Mucosa of gallbladder (tissue), 1 donor: ENCODE measurements at regions not wholly inside any gene's neighbourhood (a gene's known extent, or its start where the extent isn't known, plus 50 kb on each side); places are given as distances from the start of the nearest gene placed in this dataset.
"Not testable (repeated sequence)": the region's sequence is repeated elsewhere in the genome, so short reads cannot be mapped to it uniquely, and the experiment has no call there.

ENCODE experiments used
- DNase-seq: peaks from one replicate; pipeline ENCODE4 v3.0.0-alpha.2; 2020; ENCODE audit warnings: low spot score
- donor health status: DM: no; HTN: no; CAD: no.

DNA sequence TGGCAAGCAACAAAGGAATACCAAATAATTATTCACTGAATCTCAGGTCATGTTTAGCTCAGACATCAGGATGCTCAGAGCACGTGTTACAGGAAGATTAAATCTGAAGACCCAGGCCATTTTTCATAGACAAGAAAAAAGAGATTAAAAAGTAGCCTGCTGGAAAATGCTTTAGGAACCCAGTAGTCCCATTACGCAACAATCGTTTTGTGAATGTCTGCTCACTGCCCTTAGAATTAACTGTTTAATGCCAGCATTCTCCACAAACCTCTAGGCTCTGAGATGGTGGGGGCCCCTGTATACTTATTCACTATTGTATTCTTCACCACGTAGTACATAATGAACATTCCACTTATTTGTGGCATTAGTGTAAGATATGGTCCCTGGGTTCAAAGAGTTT, 154.6 kb upstream of the NYAP2 start:
- no peak for DNase-seq

DNA sequence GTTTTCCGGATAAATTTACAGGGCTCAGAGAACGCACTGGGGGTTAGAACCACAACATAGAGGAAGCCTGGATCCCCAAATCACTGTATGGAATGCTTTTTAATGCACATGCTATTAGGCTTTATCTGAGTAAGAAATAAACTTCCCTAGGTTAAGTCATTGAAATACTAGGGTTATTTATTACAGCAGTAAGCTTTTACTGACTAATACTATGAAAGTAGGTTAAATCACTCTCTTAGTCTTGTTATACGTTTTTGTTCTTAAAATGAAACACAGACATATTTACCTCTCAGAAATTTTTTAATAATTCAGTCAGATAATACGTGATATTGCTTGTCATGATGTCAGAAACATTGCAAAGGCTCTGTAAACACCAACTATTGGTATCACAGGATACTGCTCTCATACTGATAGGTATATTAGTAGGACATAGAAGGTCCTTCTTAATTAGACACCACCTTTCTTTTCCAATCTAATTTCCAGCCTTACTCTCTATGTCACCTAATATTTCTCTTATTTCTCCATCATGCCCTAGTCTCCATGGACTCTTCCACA, 162.7 kb upstream of the NYAP2 start:
- no peak for DNase-seq

DNA sequence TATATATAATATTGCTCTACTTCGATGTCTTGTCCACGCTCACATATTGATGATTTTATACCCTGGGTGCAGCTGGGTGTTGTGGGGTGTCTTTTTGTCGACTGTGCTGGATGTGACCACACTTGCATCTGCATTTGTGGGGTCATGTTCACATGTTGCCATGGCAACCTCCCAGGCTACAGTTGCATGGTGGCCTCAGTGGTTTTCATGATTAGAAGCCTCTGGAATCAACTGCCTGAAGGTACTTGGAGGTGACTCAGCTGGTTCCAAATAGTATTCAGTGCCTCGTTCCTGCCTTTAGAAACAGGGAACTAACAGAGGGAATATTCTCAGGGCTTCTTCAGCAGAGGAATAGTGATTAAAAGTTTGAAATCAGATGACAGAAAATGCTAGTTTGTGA, 166.3 kb upstream of the NYAP2 start:
- no peak for DNase-seq

DNA sequence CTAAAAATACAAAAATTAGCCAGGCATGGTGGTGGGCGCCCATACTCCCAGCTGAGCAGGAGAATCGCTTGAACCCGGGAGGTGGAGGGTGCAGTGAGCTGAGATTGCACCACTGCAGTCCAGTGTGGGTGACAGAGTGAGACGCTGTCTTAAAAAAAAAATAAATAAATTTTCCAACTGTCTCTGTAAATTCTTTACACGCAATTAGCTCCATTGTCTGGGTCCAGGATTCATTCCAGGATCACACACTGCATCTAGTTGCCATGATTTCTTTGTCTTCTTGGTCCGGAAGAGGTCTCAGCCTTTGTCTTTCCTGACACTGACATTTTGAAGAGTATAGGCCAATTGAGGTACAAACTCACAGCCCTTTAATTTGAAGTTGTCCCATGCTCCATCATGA, 167.6 kb upstream of the NYAP2 start:
- no peak for DNase-seq

DNA sequence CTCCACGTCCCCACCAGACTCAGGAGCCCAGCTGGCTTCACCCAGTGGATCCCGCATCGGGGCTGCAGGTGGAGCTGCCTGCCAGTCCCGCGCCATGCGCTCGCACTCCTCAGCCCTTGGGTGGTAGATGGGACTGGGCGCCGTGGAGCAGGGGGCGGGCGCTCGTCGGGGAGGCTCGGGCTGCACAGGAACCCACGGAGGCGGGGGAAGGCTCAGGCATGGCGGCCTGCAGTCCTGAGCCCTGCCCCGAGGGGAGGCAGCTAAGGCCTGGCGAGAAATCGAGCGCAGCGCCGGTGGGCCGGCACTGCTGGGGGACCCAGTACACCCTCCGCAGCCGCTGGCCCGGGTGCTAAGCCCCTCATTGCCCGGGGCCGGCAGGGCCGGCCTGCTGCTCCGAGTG, 170.2 kb upstream of the NYAP2 start:
- DNase-seq = not testable (repeated sequence)

DNA sequence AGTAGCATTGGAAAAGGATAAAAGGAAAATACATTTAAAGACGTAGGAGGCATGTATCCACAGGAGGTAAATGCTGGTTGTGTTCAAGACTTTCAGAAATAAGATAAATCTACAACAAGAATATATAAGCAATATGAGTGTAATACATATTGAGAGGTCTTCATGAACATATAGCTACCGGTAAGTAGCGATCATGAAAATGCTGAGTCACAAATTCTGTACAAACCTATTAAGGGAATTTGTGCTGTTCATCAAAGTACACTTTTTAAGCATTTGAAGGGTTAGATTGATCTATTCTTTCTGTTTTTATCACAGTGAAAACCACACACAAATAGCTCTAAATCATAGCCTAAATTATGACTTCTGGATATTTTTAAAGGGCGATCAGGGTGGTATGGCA, 173.1 kb upstream of the NYAP2 start:
- no peak for DNase-seq

DNA sequence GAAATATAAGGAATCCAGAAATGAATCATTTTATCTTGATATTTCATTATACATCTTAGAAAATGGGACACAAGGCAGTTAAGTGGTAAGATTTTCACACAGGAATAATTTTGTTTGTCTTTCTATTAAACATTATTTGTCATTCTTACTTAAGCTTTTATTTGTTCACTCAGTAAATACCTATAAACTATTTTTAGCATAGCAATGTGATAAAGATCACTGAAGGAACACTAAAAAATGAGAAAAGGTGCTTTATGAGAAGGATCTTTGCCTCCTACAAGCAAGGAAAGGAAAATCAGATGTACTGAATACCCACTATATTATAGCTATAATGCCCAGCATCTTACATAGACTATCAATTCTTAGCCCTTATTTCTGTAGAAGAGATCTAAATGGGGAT, 176.2 kb upstream of the NYAP2 start:
- no peak for DNase-seq

DNA sequence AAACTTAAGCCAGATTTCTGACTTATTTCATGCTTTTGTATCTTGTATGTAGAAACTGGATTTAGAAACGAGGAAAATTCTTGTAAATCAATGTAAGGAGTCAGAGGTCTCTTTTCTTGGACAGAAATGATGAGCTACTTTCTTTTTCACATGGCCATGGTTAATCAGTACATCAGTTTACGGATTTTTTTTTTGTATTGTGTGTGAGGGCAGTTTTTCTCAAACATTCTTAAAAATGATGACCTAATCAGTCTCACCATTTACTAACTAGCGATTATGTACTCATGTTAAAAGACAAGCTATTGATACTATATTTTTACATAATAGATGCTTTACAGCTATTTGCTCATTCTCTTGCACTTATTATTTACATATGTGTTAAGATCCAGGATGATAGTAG, 165.2 kb upstream of the DOCK10 start:
- DNase-seq = no peak

DNA sequence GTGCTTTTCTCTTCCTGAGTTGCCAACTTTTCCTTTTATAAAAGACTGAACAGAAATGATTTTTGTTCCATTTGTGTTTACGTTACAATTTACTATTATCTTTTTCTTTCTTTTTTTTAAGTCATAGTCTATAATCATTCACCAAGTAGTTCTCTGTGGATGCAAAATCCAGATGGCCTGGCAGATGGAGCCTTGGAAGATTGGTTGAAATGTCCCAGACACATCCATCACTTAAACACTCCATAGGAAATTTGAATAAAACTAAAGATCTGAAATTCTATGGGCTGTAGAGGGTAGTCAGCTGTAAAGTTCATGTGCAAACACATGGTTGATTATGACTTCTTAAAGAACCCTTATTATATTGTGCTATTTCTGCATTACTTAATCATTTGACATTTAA, 164.8 kb upstream of the DOCK10 start:
- DNase-seq = no peak

DNA sequence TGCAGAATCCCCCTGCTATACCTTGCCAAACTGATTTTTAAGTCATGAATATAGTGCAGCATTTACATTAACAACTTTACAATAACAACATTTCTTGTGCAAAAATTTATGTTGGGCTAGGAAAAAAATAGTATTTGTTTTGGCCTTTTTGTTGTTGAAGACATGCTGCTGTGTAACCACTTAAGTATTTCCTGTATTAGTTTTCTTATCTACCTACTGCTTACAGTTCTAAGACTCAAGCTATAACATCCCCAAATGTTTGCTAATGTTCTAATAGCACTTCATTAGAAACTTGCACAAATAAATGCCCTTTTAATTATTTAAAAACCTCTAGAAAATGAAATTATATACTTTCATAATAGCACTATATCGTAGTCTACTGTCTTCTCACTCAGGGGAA, 154.3 kb upstream of the DOCK10 start:
- no peak for DNase-seq

DNA sequence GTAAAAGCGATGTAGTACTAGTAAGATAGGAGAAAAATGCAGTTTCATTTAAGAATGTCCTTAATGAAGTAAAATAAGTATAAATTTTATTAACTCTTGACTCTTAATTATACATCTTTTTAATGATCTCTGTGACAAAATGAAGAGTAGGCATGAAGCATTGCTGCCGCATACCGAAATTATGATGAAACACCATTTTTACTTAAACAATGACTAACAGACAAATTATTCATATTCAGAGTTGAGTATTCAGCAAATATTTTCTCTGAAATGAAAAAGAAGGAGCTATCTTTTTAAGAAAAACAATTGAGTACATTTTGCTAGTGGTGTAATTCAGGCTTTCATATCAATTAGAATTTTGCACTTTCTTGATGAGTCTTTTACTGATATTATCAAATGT, 150.6 kb upstream of the DOCK10 start:
- no peak for DNase-seq

DNA sequence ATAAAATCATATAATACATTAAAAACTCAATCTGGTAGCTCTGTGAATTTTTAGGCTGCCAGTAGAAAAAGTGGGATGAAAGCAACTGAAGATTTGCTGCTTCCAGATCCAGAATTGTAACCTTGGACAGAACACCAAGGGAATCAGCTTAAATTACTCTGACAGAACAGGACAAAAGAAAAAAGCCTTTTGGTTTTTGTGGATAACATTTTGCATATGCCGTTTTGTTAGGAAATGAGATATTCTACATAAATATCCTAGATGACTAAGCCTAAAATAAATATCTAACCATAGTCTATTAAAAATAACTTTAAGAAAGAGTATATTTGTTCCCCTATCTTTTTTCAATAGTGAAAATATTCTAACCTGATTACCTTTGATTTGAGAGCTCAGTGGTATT, 148.7 kb upstream of the DOCK10 start:
- DNase-seq = no peak

DNA sequence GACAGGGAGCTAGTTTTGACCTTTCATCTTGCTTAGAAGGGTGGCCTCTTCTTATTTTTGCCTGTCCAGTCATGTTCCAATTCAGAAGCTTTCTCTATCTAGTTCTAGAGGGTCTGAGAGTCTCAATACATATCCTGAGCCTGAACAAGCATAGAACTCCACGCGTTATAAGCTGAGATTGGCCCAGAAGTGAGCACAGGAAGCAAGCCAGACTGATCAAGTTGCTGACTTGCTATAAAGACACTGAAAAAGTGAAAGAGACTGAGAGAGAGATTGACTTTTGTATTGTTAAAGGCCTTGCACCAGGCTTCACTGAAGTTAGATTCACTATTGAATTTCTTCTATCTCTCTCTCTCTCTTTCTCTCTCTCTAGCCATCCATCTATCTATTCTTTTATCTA, 142.7 kb upstream of the DOCK10 start:
- no peak for DNase-seq

DNA sequence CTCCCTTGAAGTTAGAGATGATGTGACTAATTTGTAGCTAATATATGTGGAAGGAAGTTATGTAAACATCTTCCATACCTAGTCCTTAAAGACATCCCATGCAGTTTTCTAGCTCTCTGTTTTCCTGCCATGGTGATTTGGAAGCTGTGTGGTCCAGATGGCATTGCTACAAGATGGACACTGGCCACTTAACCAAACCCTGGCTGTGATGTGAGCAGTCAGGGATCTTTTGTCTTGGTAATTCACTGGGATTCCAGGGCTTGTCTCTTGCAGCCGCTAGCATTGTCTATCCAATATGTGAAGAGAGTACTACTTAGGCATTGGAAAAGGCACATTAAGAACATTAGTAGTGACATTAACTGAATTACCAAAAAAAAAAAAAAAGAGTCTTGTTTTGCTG, 139.9 kb upstream of the DOCK10 start:
- DNase-seq = no peak

DNA sequence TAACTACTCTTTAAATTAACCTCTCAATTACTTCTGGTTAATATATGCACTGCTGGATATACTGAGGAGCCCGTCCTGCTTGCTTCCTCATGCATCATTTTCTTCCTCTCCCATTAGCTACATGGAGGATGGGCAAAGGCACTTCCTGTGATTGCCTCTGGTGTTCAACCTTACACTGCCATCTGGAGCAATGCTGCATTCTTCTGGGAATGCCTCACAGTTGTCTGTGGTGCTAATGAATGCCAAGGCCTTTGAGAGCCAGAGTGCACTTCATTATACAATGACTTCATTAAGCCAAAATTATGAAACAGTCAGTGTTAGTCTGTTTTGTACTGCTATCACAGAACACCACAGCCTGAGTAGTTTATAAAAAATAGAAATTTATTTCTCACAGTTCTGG, 134.8 kb upstream of the DOCK10 start:
- no peak for DNase-seq

DNA sequence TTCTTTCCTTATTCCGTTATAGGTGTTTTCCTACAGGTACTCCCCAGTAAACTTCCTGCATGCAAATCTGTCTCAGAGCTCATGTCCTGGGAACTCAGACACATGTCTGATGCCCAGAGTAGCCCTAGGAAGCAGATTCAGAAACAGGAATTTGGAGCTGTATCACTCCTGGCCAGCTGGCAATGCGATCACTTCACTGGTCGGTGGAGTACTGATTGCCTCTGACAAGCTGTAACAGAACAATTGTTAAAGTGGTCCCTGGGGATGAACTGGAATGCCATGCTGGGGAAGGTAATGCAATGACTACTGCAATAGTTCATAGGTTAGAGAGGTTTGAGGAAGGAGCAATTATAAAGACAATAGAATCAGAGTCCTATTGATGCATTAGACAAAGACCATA, 131.6 kb upstream of the DOCK10 start:
- no peak for DNase-seq

DNA sequence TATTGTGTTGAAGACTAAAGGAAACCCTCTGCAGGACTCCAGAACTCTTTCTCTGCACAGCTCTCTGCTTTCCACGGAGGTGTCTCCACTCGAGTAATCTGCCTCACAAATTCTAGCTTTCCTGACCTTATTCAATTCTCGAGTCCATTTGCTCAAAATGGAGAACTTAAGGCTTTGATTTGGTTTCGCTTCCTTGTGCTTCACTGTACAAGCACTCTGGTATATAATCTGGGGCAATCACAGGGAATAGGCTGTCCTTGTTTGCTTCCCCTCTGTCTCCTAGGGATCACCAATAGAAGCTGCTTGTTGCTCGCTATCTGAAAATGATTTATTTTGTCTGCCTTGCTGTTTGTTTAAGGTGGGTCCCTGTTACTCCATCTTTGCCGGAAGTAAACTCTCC, 129.1 kb upstream of the DOCK10 start:
- no peak for DNase-seq

DNA sequence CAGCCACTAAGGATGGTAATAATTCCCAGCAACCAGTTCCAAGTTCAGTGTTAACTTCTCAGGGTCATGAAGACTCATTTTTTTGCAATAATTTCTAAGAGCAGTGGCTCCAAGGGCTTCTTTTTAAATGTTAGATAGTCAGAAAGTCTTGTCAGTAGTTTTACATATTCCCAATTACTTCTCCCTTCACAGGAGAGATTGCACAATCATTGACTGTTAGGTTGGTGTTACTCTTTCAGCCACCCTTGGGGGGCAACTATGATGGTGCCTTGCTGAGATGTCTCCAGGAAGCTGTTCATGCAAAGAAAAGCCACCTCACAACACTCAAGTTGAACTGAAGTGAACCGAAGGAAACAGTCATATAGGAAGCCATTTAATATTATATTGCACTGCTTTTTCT, 127.9 kb upstream of the DOCK10 start:
- no peak for DNase-seq

DNA sequence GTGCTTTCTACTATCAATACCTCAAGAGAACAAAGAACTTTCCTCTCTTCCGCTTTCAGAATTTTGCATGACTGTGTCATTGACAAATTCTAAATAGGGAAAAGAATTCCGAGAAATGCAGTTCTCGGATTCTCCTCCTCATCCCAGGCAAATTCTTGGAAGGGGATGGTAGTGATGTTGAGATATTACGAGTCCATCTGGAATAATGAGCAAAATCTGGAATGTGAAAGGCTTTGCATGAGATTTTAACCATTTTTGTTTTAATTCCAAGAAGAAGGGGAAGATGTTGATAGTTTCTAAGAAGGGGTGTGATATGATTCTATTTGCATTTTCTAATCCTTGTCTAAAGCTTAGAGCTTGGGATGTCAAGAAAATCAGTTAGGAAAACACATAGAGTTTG, 127.1 kb upstream of the DOCK10 start:
- DNase-seq = no peak

DNA sequence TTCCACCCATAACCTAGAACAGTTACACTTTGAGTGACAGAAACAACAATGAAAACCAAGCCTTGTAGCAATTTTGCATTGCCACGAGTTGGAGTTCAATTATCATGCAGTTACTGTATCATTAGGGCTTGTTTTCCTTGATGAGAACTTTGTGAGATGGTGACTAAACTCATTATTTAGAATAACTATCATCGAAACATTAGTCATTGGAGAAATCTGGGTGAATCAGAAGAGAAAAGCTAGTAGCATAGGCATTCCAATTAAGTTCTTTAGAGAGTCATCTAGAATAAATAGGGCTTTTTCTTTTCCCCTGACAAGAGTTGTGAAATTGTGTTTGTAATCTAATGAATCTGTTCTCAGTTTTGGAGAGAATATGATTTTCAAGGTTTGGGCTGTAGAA, 122.8 kb upstream of the DOCK10 start:
- no peak for DNase-seq

DNA sequence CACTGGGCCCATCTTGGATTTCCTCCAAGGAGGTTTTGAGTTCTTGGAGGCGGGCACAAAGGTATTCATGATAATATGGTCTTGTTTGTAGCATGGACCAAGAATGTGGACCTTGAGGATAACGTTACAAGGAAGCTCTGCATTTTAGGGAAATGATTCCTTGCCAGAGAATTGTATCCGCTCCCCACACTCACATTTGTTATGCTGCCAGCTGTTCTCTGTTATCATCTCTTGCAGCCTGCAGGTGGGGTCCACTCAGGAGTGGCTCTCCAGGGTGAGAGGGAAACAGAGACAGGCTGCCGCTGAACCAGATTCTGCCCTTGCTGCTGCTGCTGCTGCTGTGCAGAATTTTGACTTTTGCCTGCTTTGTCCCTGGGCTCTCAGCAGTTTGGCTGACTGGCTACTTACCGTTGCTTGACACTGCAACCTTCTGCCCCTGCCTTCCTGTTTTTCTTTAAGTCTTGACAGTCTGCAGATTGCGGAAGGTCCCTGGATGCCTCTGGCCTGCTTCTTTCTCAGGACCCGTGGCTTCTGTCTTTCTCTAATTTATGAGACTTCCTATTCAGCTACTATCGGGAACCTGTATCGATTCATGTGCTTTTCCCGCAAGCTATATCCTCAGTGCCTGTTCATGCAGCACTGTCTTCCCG, 122.3 kb upstream of the DOCK10 start:
- DNase-seq = no peak

DNA sequence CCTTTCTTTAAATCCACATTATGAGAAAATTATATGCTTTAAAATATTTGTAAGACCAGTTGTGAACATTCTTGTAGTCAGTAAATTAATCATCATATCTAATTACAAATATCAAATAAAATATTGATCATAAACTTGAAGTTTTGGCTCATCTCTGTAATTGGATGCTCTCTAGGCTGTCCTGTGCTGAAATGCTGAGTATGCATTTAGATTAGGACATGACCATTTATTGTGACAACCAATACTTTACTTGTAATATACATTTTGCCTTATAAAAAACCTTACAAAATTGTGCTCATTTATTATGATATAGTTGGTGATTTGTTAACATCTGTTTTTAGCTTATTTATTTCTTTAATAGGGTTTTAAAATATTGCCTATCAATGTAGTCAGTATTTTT, 116.1 kb upstream of the DOCK10 start:
- DNase-seq = no peak

DNA sequence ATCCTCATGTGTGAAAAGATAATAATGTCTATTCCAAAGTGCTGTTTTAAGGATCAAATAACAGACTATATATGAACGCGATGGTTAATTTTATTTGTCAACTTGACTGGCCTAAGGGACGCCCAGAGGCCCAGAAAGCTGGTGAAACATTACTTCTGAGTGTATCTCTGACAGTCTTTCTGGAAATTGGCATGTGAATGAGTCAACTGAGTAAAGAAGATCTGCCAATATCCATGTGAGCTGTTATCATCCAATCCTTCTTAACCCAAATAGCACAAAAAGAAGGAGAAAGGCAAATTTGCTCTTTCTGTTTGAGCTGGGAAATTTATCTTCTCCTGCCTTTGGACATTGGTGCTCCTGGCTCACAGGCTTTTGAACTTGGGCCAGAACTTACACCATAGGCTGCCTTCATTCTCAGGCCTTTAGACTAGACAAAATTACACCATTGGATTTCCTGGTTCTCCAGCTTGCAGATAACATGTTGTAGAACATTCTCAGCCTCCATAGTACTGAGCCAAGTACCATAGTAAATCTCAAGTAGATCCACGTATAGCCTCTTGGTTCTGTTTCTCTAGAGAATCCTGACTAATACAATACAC, 114.7 kb upstream of the DOCK10 start:
- DNase-seq = no peak

DNA sequence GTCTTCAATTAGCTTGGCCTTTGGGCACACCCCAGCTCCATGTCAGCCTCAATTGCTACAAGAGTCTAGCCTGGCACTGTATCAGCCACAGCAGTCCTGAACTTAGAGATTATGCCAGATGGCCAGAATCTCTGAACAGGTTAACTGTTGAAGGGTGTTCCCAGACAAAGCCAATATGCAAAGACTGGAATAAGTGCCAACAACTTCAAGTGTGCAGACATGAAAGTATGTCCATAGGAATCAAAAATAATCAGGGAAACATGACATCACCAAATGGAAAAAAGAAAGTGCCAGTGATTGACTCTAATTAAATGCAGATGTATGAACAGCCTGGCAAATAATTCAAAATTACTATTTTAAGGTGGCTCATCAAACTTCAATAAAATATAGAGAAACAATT, 98.5 kb upstream of the DOCK10 start:
- no peak for DNase-seq
